ENCODE measurements at regions not wholly inside any gene's neighbourhood (a gene's known extent, or its start where the extent isn't known, plus 50 kb on each side); places are given as distances from the start of the nearest gene placed in this dataset.

DNA sequence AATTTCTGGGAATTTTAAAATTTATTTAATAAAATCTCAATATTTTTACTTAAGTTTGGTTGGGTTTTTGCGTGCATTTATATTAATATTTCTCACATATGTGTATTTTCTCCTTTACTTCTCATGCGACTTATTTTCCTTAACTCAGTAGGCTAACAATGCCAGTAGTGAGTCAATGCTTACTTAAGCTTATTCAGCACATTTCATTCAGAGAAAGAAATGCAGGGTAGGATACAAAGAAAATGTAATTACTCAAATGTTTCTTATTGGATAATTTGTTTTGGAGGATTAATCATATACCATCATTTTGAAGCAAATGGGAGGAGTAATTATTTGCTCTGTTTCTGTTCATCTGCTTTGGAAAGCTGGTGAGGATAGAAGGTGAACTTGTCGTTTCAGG is 623.5 kb downstream of the POM121L12 start:
- intact Hi-C loops (cut with DNase I; ENCODE audit: low total_unique reads): no loop called here
- no peak for TF ChIP-seq POLR2AphosphoS5 (IDR thresholded peaks at IDR 0.05)
- TF ChIP-seq POLR2A (IDR thresholded peaks at IDR 0.05): no peak
- TF ChIP-seq, protein P1, sequence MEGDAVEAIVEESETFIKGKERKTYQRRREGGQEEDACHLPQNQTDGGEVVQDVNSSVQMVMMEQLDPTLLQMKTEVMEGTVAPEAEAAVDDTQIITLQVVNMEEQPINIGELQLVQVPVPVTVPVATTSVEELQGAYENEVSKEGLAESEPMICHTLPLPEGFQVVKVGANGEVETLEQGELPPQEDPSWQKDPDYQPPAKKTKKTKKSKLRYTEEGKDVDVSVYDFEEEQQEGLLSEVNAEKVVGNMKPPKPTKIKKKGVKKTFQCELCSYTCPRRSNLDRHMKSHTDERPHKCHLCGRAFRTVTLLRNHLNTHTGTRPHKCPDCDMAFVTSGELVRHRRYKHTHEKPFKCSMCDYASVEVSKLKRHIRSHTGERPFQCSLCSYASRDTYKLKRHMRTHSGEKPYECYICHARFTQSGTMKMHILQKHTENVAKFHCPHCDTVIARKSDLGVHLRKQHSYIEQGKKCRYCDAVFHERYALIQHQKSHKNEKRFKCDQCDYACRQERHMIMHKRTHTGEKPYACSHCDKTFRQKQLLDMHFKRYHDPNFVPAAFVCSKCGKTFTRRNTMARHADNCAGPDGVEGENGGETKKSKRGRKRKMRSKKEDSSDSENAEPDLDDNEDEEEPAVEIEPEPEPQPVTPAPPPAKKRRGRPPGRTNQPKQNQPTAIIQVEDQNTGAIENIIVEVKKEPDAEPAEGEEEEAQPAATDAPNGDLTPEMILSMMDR (IDR thresholded peaks at IDR 0.05 in 8 of 11, conservative IDR thresholded peaks at IDR 0.05 in 3 of 11): no peak
- H3K27me3 ChIP-seq (replicated peaks in 1 of 7): no peaks in the 10 kb centered on the region
- no peak overlapping the region for H3K4me3 ChIP-seq
- H3K36me3 ChIP-seq: no peaks in the 10 kb centered on the region
- H3K9me3 ChIP-seq: peaks cover 0 to 39% (median 19%) of the 10 kb centered on the region in 8 donors
- no peaks in the 10 kb centered on the region for H3K4me1 ChIP-seq
- WGBS, 5 donors: 80 to 93% (median 88%) methylated on average over 3 of the region's 3 CpGs
- DNase-seq: no peak
- H3K27ac ChIP-seq: no peak overlapping the region

DNA sequence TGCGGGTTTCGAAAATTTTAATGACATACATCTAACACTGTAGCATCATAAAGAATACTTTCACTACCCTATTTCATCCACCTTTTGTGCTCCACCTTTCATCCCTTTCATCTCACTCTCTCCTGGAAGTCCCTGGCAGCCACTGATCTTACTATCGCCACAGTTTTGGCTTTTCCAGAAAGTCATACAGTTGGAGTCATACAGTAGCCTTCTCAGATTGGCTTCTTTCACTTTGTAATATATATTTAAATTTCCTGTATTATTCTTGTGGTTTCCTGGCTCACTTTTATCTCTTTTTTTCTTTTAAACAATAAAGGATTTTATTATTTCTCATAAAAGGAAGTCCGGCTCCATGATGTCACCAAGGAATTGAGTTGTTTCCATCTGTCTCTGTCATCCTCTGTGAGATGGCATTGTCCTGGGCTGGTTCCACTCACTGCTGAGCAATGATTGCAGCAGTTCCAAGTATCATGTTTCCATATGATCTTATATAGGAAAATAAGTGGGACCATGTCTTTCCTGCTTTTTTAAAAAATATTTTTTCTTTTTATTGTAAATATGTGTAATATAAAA is 626.3 kb downstream of the POM121L12 start:
- no peaks in the 10 kb centered on the region for H3K4me1 ChIP-seq

DNA sequence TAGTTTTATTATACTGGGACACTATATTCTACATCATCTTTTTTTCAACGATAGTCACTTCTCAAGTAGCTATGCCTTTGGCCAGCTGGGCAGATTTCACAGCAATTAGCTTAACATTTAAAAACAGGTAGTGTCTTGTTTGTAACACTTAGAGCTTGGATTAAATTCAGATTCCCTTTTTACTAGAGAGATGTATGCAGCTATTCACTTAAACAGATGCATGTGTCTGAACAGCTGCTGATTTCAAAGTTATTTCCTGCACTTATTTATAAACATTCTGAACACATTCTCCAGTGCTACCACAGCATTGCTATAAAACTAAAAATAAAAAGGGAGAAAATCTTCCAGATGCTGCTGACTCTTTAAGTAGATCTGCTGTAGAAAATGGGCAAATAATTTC is 637.2 kb downstream of the POM121L12 start:
- H3K27ac ChIP-seq: no peak overlapping the region
- H3K27me3 ChIP-seq (replicated peaks in 1 of 7): no peaks in the 10 kb centered on the region
- 69 to 80% (median 73%) methylated on average over 1 of the region's 1 CpG for WGBS, 5 donors
- no peaks in the 10 kb centered on the region for H3K4me1 ChIP-seq
- no peaks in the 10 kb centered on the region for H3K36me3 ChIP-seq
- DNase-seq: no peak
- intact Hi-C loops (cut with DNase I; ENCODE audit: low total_unique reads): no loop called here
- peaks cover 0 to 48% (median 31%) of the 10 kb centered on the region in 8 donors for H3K9me3 ChIP-seq
- no peak overlapping the region for H3K4me3 ChIP-seq
- TF ChIP-seq POLR2AphosphoS5 (IDR thresholded peaks at IDR 0.05) (no peak), POLR2A (IDR thresholded peaks at IDR 0.05) (no peak)
- TF ChIP-seq, protein P1 (IDR thresholded peaks at IDR 0.05 in 8 of 11, conservative IDR thresholded peaks at IDR 0.05 in 3 of 11): no peak

More for the DNA sequence above, 626.3 kb downstream of the POM121L12 start:
- no peak for DNase-seq
- no peak overlapping the region for H3K4me3 ChIP-seq
- H3K27me3 ChIP-seq (replicated peaks in 1 of 7): no peaks in the 10 kb centered on the region
- H3K9me3 ChIP-seq: peaks cover 0 to 42% (median 27%) of the 10 kb centered on the region in 8 donors
- H3K27ac ChIP-seq: no peak overlapping the region
- TF ChIP-seq, protein P1 (IDR thresholded peaks at IDR 0.05 in 8 of 11, conservative IDR thresholded peaks at IDR 0.05 in 3 of 11): no peak
- TF ChIP-seq POLR2AphosphoS5 (IDR thresholded peaks at IDR 0.05): no peak
- TF ChIP-seq POLR2A (IDR thresholded peaks at IDR 0.05): no peak
- 83 to 92% (median 86%) methylated on average over 4 of the region's 4 CpGs for WGBS, 5 donors
- no peaks in the 10 kb centered on the region for H3K36me3 ChIP-seq
- intact Hi-C loops (cut with DNase I; ENCODE audit: low total_unique reads): no loop called here

DNA sequence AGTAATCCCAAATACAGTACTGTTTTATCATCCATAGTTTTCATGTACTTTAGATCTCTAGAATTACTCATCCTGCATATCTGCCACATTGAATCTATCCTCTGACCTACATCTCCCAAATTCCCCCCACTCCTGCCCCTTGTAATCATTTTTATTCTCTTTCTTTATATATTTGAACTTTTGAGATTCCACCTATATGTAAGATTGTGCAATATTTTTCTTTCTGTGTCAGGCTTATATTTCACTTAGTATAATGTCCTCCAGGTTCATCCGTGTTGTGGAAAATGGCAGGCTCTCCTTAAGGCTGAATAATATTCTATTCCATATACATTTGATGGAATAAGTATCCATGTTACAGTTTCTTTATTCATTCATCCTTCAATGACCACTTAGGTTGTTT is 640.4 kb downstream of the POM121L12 start:
- no peak overlapping the region for H3K4me3 ChIP-seq
- TF ChIP-seq POLR2A (IDR thresholded peaks at IDR 0.05): no peak
- TF ChIP-seq POLR2AphosphoS5 (IDR thresholded peaks at IDR 0.05): no peak
- TF ChIP-seq, protein P1 (IDR thresholded peaks at IDR 0.05 in 8 of 11, conservative IDR thresholded peaks at IDR 0.05 in 3 of 11): no peak
- no peak overlapping the region for H3K27ac ChIP-seq
- no peaks in the 10 kb centered on the region for H3K27me3 ChIP-seq (replicated peaks in 1 of 7)
- DNase-seq: no peak
- no peaks in the 10 kb centered on the region for H3K36me3 ChIP-seq
- intact Hi-C loops (cut with DNase I; ENCODE audit: low total_unique reads): no loop called here
- WGBS, 5 donors: 88 to 100% (median 93%) methylated on average over 1 of the region's 1 CpG
- H3K4me1 ChIP-seq: no peaks in the 10 kb centered on the region
- peaks cover 0 to 58% (median 27%) of the 10 kb centered on the region in 8 donors for H3K9me3 ChIP-seq

All from spleen (tissue), 11 donors.